Stomach (tissue), 8 donors: ENCODE measurements at regions not wholly inside any gene's neighbourhood (a gene's known extent, or its start where the extent isn't known, plus 50 kb on each side); places are given as distances from the start of the nearest gene placed in this dataset.

Experiments used
- DNase-seq, 2 donors: peaks; one replicate each; pipeline versions ENCODE4 v3.0.0 to v3.0.0-alpha.2; 2013 to 2019
- H3K27ac ChIP-seq, 5 donors: fragments of 200-600 bp in 4 of 5; sonication (generic) in 4 of 5; one replicate each; pipeline ENCODE4 v1.5.1; 2013 to 2019; ENCODE audit warnings: mild to moderate bottlenecking in 1 of 5, moderate library complexity in 1 of 5
- H3K27me3 ChIP-seq, 3 donors: fragments of 200-600 bp; sonication (generic); one replicate each; pipeline ENCODE4 v1.5.1; 2017 to 2019; ENCODE audit warnings: mixed run types in 1 of 3
- H3K36me3 ChIP-seq, 4 donors: fragments of 200-600 bp; sonication (generic); 1 replicate in 3 of 4; 2 replicates in 1 of 4; pipeline ENCODE4 v1.5.1; 2016 to 2019
- H3K4me1 ChIP-seq, 4 donors: fragments of 200-600 bp; sonication (generic); one replicate each; pipeline ENCODE4 v1.5.1; 2016 to 2019
- H3K4me3 ChIP-seq, 4 donors: fragments of 200-600 bp; sonication (generic) in 3 of 4; one replicate each; pipeline ENCODE4 v1.5.1; 2016 to 2019; ENCODE audit warnings: mild to moderate bottlenecking in 1 of 4
- H3K9me3 ChIP-seq, 4 donors: fragments of 200-600 bp; sonication (generic); one replicate each; pipeline ENCODE4 v1.5.1; 2016 to 2019
- CTCF ChIP-seq, 7 experiments: fragments of 450-650 bp in 4 of 7; fragments of 200-600 bp in 3 of 7; sonication (generic) in 3 of 7; IDR thresholded peaks; one replicate each; pipeline ENCODE4 v1.5.1; 2016 to 2019; ENCODE audit warnings: antibody characterized with exemption in 7 of 7, control low read depth in 2 of 7, mild to moderate bottlenecking in 1 of 7
- EP300 ChIP-seq: sonication (generic); formaldehyde crosslinking; IDR thresholded peaks from one replicate; pipeline ENCODE4 v1.6.1; 2017; ENCODE audit warnings: antibody characterized with exemption
- POLR2A ChIP-seq, 4 donors: fragments of 450-650 bp; IDR thresholded peaks; one replicate each; pipeline ENCODE4 v1.6.1; 2016; ENCODE audit warnings: antibody characterized with exemption in 4 of 4, control low read depth in 2 of 4, mild to moderate bottlenecking in 1 of 4, moderate library complexity in 1 of 4
- POLR2AphosphoS5 ChIP-seq, 3 donors: sonication (generic); formaldehyde crosslinking; IDR thresholded peaks; one replicate each; pipeline ENCODE4 v1.6.1; 2016; ENCODE audit warnings: antibody characterized with exemption in 3 of 3
- WGBS, 5 donors: extraction: QIAGEN DNeasy Blood & Tissue Kit in 3 of 5; methylation state at CpG; one replicate each; pipeline versions ENCODE4 v1.1.5 to v1.1.7; 2013 to 2018; 5-methylcytosine and 5-hydroxymethylcytosine counted together
- intact Hi-C: fragments of 100-400 bp; cut with DNase I; formaldehyde crosslinking; loops from one replicate; pipeline ENCODE4 v1.15.1; 2023; ENCODE audit warnings: low total_unique reads
- donor health status: healthy with polysubstance abuse.
- donor health status: Bipolar disorder and iron deficiency.
- donor health status: healthy.

- peaks cover 0 to 35% (median 0%) of the 10 kb centered on the region in 3 donors for H3K27me3 ChIP-seq
- H3K9me3 ChIP-seq: no peaks in the 10 kb centered on the region
- 59 to 78% (median 78%) methylated on average over 7 of the region's 7 CpGs for WGBS, 5 donors
- DNase-seq: no peak
- no peak overlapping the region for H3K27ac ChIP-seq
- no peak for TF ChIP-seq POLR2A (IDR thresholded peaks at IDR 0.05)
- no peak for TF ChIP-seq EP300
- TF ChIP-seq CTCF (IDR thresholded peaks at IDR 0.05): no peak
- TF ChIP-seq POLR2AphosphoS5 (IDR thresholded peaks at IDR 0.05): no peak
- no peaks in the 10 kb centered on the region for H3K36me3 ChIP-seq
- no peak overlapping the region for H3K4me3 ChIP-seq
- H3K4me1 ChIP-seq: no peaks in the 10 kb centered on the region
- intact Hi-C loops: no loop called here
Measured at GRCh38 chr10:63068246-63068645, 64.9 kb upstream of the NRBF2 start.

- Histone ChIP-seq H3K27ac (no peak overlapping the region), H3K4me3 (no peak overlapping the region), H3K4me1 (no peaks in the 10 kb centered on the region), H3K9me3 (no peaks in the 10 kb centered on the region), H3K27me3 (peaks cover 0 to 18% (median 0%) of the 10 kb centered on the region in 3 donors), H3K36me3 (no peaks in the 10 kb centered on the region)
- WGBS, 5 donors: 88 to 94% (median 94%) methylated on average over 5 of the region's 5 CpGs
- no peak for DNase-seq
- intact Hi-C loops: no loop called here
- TF ChIP-seq POLR2A (IDR thresholded peaks at IDR 0.05): no peak
- no peak for TF ChIP-seq CTCF (IDR thresholded peaks at IDR 0.05)
- TF ChIP-seq POLR2AphosphoS5 (IDR thresholded peaks at IDR 0.05): no peak
- no peak for TF ChIP-seq EP300
Measured at GRCh38 chr10:63066606-63067005, 66.5 kb upstream of the NRBF2 start.

GRCh38 chr10:63064706-63065105 lies 68.4 kb upstream of the NRBF2 start:
- Histone ChIP-seq H3K27me3 (peaks cover 0 to 6% (median 0%) of the 10 kb centered on the region in 3 donors), H3K27ac (no peak overlapping the region), H3K4me3 (no peak overlapping the region), H3K9me3 (no peaks in the 10 kb centered on the region), H3K4me1 (no peaks in the 10 kb centered on the region), H3K36me3 (no peaks in the 10 kb centered on the region)
- WGBS, 5 donors: 52 to 69% (median 61%) methylated on average over 4 of the region's 4 CpGs
- intact Hi-C loops: no loop called here
- no peak for TF ChIP-seq POLR2AphosphoS5 (IDR thresholded peaks at IDR 0.05)
- TF ChIP-seq POLR2A (IDR thresholded peaks at IDR 0.05): no peak
- no peak for TF ChIP-seq CTCF (IDR thresholded peaks at IDR 0.05)
- no peak for TF ChIP-seq EP300
- no peak for DNase-seq

- intact Hi-C loops: no loop called here
- DNase-seq: peak in 1 of 2 donors; percentile 23
- H3K27ac ChIP-seq: no peak overlapping the region
- no peak for TF ChIP-seq POLR2A (IDR thresholded peaks at IDR 0.05)
- TF ChIP-seq EP300: no peak
- TF ChIP-seq POLR2AphosphoS5 (IDR thresholded peaks at IDR 0.05): no peak
- TF ChIP-seq CTCF (IDR thresholded peaks at IDR 0.05): no peak
- no peaks in the 10 kb centered on the region for H3K9me3 ChIP-seq
- no peaks in the 10 kb centered on the region for H3K27me3 ChIP-seq
- H3K4me3 ChIP-seq: no peak overlapping the region
- H3K36me3 ChIP-seq: no peaks in the 10 kb centered on the region
- no peaks in the 10 kb centered on the region for H3K4me1 ChIP-seq
Measured at GRCh38 chr10:63058236-63058635, 74.9 kb upstream of the NRBF2 start.
